Memory B cell (primary cell): ENCODE measurements at regions not wholly inside any gene's neighbourhood (a gene's known extent, or its start where the extent isn't known, plus 50 kb on each side); places are given as distances from the start of the nearest gene placed in this dataset.
A peak's percentile ranks its signal among the peaks of the same experiment; 100 is the strongest.
"Not testable (repeated sequence)": the region's sequence is repeated elsewhere in the genome, so short reads cannot be mapped to it uniquely, and the experiment has no call there.

Experiments
- ATAC-seq: fragments of 150-1000 bp; cut with Tn5 transposase; 2 replicates; pipeline ENCODE4 v1.10.0; 2021; ENCODE audit warnings: low read depth, mild to moderate bottlenecking, moderate library complexity
- DNase-seq, 2 donors: peaks; one replicate each; pipeline ENCODE4 v3.0.0; 2022; ENCODE audit warnings: low spot score in 2 of 2
- H3K27ac Mint-ChIP-seq: one replicate; pipeline ENCODE4 v1.8.0; 2022; ENCODE audit warnings: mild to moderate bottlenecking, moderate library complexity, mixed read lengths
- H3K27me3 Mint-ChIP-seq: one replicate; pipeline ENCODE4 v1.8.0; 2022; ENCODE audit warnings: mixed read lengths
- H3K36me3 Mint-ChIP-seq: one replicate; pipeline ENCODE4 v1.8.0; 2022; ENCODE audit warnings: mild to moderate bottlenecking, mixed read lengths
- H3K4me1 Mint-ChIP-seq: one replicate; pipeline ENCODE4 v1.8.0; 2022; ENCODE audit warnings: mixed read lengths
- H3K4me3 Mint-ChIP-seq: one replicate; pipeline ENCODE4 v1.8.0; 2022; ENCODE audit warnings: mild to moderate bottlenecking, moderate library complexity, mixed read lengths
- H3K9me3 Mint-ChIP-seq: one replicate; pipeline ENCODE4 v1.8.0; 2022; ENCODE audit warnings: mixed read lengths

- H3K4me3 Mint-ChIP-seq = no peak overlapping the region
- H3K27me3 Mint-ChIP-seq = peaks cover 2% of the 10 kb centered on the region
- H3K9me3 Mint-ChIP-seq = peaks cover 2% of the 10 kb centered on the region
- H3K36me3 Mint-ChIP-seq = no peaks in the 10 kb centered on the region
- H3K4me1 Mint-ChIP-seq = no peaks in the 10 kb centered on the region
- ATAC-seq (no peak), DNase-seq (no peak)
- no peak overlapping the region for H3K27ac Mint-ChIP-seq
Observed at GRCh38 chr15:93954985-93955571, 276.3 kb upstream of the MCTP2 start.

DNA sequence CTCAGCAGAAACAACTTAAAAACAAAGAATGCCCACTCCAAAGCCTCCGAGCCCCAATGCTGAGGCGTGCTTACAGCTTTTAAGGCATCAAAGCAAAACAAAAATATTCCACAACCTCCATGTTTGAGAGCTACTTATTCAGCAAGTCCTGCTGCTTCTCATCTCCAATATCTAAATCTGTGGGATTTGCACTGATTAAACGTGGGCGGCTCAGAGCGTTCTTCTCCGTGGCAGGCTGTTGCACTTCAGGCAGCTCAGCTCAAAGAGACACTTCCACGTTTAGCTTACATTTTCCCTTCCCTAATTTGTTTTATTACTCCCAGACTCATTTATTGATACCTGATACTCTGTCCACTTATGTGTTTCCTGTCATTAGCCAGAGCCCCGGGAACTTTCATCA is 282.6 kb upstream of the MCTP2 start:
- Mint-ChIP-seq H3K9me3 (peaks cover 2% of the 10 kb centered on the region), H3K36me3 (no peaks in the 10 kb centered on the region), H3K4me3 (no peak overlapping the region), H3K27me3 (peaks cover 2% of the 10 kb centered on the region), H3K4me1 (no peaks in the 10 kb centered on the region), H3K27ac (no peak overlapping the region)
- ATAC-seq (no peak), DNase-seq (no peak)

DNA sequence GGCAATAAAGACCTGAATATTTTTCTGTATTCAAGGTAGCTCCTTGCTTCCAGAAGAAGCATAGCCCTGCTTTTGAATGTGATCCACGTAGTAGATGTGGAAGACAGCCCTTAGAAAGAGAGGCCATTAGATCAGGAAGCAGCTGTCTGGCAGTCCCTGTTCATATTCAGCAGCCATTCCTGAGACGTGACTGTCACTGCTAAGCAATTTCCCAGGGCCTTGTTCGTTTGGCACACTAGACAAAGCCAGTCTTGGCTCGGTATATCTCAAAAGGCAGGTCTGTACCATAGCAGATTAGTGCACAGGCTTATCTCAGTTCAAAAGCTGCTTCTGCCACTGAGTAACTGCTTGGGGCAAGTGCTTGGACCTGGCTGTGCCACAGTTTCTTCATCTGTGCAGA is 287.8 kb upstream of the MCTP2 start:
- H3K4me3 Mint-ChIP-seq = no peak overlapping the region
- no peak for DNase-seq
- no peaks in the 10 kb centered on the region for H3K9me3 Mint-ChIP-seq
- no peaks in the 10 kb centered on the region for H3K36me3 Mint-ChIP-seq
- ATAC-seq = no peak
- no peaks in the 10 kb centered on the region for H3K4me1 Mint-ChIP-seq
- H3K27me3 Mint-ChIP-seq = no peaks in the 10 kb centered on the region
- H3K27ac Mint-ChIP-seq = no peak overlapping the region

GRCh38 chr15:93942269-93942694 is 289.1 kb upstream of the MCTP2 start:
- H3K27ac Mint-ChIP-seq = no peak overlapping the region
- H3K4me3 Mint-ChIP-seq = no peak overlapping the region
- H3K9me3 Mint-ChIP-seq = no peaks in the 10 kb centered on the region
- no peak for DNase-seq
- no peak for ATAC-seq
- H3K27me3 Mint-ChIP-seq = no peaks in the 10 kb centered on the region
- no peaks in the 10 kb centered on the region for H3K4me1 Mint-ChIP-seq
- no peaks in the 10 kb centered on the region for H3K36me3 Mint-ChIP-seq

GRCh38 chr15:93941697-93942096 is 289.7 kb upstream of the MCTP2 start:
- no peak for DNase-seq

DNA sequence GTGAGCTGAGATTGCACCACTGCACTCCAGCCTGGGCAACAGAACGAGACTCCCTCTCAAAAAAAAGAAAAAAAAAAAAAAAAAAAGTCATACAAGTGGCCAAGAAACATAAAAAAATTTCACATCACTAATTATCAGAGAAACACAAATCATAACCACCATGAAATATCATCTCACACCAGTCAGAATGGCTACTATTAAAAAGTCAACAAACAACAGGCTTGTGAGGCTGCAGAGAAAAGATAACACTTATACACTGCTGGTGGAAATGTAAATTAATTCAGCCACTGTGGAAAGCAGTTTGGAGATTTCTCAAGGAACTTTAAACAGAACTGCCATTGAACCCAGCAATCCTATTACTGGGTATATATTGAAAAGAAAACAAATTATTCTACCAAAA is 291.1 kb upstream of the MCTP2 start:
- ATAC-seq (no peak), DNase-seq (no peak)
- Mint-ChIP-seq H3K9me3 (no peaks in the 10 kb centered on the region), H3K36me3 (no peaks in the 10 kb centered on the region), H3K4me3 (no peak overlapping the region), H3K4me1 (no peaks in the 10 kb centered on the region), H3K27me3 (no peaks in the 10 kb centered on the region), H3K27ac (no peak overlapping the region)

More at GRCh38 chr15:93941697-93942096, 289.7 kb upstream of the MCTP2 start:
- no peak for ATAC-seq
- H3K27me3 Mint-ChIP-seq = no peaks in the 10 kb centered on the region
- H3K9me3 Mint-ChIP-seq = no peaks in the 10 kb centered on the region
- H3K36me3 Mint-ChIP-seq = no peaks in the 10 kb centered on the region
- H3K4me1 Mint-ChIP-seq = no peaks in the 10 kb centered on the region
- H3K4me3 Mint-ChIP-seq = no peak overlapping the region
- H3K27ac Mint-ChIP-seq = no peak overlapping the region

DNA sequence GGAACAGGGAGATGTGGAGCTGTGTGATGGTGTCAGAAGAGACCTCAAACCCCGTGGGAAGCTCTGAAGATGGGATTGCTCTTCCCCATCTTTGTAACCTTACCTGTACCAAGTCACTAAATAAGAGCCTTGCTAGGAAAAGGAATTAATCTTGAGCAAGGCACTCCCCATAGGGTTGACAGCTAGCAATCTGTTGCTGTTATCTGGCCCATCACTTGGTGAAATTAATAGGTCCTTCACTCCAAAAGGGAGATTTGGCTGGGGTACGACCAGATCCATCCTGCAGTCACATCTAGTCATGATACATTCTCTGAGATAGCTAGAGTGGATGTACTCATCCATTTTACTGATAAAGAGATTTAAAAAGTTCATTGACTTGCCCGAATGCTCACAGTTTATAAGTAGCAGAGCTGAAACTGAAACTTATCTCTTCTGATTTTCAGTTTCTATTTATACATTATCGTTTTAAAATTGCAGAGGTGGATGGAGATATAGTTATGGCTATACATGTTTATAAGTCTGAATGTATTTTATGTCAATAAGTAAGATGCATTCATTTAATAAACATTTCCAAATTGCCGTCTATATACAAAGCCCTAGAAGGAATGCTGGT is 299.1 kb upstream of the MCTP2 start:
- Mint-ChIP-seq H3K36me3 (no peaks in the 10 kb centered on the region), H3K27me3 (no peaks in the 10 kb centered on the region), H3K27ac (peak overlapping the region; percentile 2), H3K4me1 (peaks cover 6% of the 10 kb centered on the region), H3K9me3 (peaks cover 6% of the 10 kb centered on the region), H3K4me3 (peak overlapping the region; percentile 0)
- no peak for DNase-seq
- ATAC-seq = no peak

GRCh38 chr15:93929375-93930094 is 301.8 kb upstream of the MCTP2 start:
- Mint-ChIP-seq H3K27ac (no peak overlapping the region), H3K36me3 (no peaks in the 10 kb centered on the region), H3K9me3 (peaks cover 11% of the 10 kb centered on the region), H3K27me3 (no peaks in the 10 kb centered on the region), H3K4me3 (no peak overlapping the region), H3K4me1 (peaks cover 6% of the 10 kb centered on the region)
- no peak for DNase-seq
- ATAC-seq = no peak

DNA sequence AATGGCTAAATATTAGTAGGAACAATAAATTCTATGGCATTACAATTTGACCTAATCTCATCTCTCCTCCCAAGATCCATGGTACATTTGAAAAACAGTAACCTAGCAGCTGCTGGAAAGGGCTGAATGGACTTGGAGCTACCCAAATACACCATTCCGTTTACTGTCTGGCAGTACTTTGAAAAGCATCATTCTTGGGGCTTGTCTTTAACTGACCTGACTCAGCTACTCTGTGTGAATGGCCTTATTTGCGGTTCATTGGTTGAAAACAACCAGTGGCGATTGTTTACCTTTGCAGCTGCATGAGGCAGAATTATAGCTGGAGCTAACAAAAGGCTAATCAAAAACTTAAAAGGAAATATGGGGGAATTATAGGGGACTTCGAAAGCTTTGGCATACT is 311.2 kb upstream of the MCTP2 start:
- Mint-ChIP-seq H3K36me3 (no peaks in the 10 kb centered on the region), H3K4me1 (no peaks in the 10 kb centered on the region), H3K27ac (no peak overlapping the region), H3K9me3 (peaks cover 7% of the 10 kb centered on the region), H3K4me3 (no peak overlapping the region), H3K27me3 (no peaks in the 10 kb centered on the region)
- no peak for DNase-seq
- ATAC-seq = no peak

- not testable (repeated sequence) for ATAC-seq, H3K4me1 Mint-ChIP-seq, H3K9me3 Mint-ChIP-seq, H3K4me3 Mint-ChIP-seq, H3K27ac Mint-ChIP-seq, DNase-seq, H3K36me3 Mint-ChIP-seq, H3K27me3 Mint-ChIP-seq
Observed at GRCh38 chr15:93918801-93919200, 312.6 kb upstream of the MCTP2 start.

DNA sequence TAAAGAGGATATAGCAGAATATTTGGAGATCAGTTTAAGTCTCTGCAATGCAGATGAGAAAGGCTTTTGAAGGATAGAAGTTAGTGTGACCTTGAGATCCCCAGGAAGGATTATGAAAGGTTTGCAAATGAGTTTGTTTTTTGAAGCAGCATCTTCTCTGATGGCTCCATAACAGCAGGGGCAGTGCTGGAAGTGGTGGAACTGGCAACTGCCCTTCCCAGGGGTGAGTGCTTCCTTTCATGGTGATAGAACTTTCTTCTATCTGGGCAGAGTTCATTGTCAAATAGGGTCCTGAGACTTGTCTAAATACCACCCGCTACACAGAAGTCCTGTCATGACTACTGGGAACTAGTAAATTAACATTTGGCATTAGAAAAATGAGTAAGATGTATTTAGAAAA is 314.2 kb upstream of the MCTP2 start:
- no peaks in the 10 kb centered on the region for H3K36me3 Mint-ChIP-seq
- no peak overlapping the region for H3K27ac Mint-ChIP-seq
- no peak for ATAC-seq
- no peaks in the 10 kb centered on the region for H3K27me3 Mint-ChIP-seq
- H3K4me1 Mint-ChIP-seq = no peaks in the 10 kb centered on the region
- H3K9me3 Mint-ChIP-seq = peaks cover 3% of the 10 kb centered on the region
- H3K4me3 Mint-ChIP-seq = no peak overlapping the region
- DNase-seq = no peak

DNA sequence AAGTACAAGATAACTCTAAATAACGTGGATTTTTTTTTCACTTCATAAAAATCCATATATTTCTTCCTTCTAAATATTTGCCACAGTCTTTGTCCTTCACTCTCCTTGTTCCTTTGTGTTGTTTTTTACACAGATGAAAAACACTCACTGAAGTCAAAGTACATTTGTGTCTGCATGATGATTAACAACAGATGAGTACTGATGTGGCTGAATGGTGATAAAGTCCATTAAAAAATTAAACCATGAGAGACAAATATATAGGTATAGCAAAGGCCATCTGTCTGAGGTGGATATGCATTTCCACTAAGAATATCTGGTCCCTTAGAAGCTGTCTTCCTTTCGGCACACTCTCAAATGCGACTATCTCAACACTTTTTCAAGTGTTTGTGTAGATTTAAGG is 317.5 kb upstream of the MCTP2 start:
- no peaks in the 10 kb centered on the region for H3K27me3 Mint-ChIP-seq
- no peak for ATAC-seq
- H3K9me3 Mint-ChIP-seq = no peaks in the 10 kb centered on the region

GRCh38 chr15:93913310-93913709 is 318.1 kb upstream of the MCTP2 start:
- no peaks in the 10 kb centered on the region for H3K4me1 Mint-ChIP-seq
- H3K27me3 Mint-ChIP-seq = no peaks in the 10 kb centered on the region
- no peaks in the 10 kb centered on the region for H3K36me3 Mint-ChIP-seq
- no peak overlapping the region for H3K27ac Mint-ChIP-seq
- no peak overlapping the region for H3K4me3 Mint-ChIP-seq
- ATAC-seq (no peak), DNase-seq (no peak)
- H3K9me3 Mint-ChIP-seq = no peaks in the 10 kb centered on the region

More for the DNA sequence above, 317.5 kb upstream of the MCTP2 start:
- H3K4me1 Mint-ChIP-seq = no peaks in the 10 kb centered on the region
- H3K36me3 Mint-ChIP-seq = no peaks in the 10 kb centered on the region
- H3K27ac Mint-ChIP-seq = no peak overlapping the region
- DNase-seq = no peak
- no peak overlapping the region for H3K4me3 Mint-ChIP-seq

DNA sequence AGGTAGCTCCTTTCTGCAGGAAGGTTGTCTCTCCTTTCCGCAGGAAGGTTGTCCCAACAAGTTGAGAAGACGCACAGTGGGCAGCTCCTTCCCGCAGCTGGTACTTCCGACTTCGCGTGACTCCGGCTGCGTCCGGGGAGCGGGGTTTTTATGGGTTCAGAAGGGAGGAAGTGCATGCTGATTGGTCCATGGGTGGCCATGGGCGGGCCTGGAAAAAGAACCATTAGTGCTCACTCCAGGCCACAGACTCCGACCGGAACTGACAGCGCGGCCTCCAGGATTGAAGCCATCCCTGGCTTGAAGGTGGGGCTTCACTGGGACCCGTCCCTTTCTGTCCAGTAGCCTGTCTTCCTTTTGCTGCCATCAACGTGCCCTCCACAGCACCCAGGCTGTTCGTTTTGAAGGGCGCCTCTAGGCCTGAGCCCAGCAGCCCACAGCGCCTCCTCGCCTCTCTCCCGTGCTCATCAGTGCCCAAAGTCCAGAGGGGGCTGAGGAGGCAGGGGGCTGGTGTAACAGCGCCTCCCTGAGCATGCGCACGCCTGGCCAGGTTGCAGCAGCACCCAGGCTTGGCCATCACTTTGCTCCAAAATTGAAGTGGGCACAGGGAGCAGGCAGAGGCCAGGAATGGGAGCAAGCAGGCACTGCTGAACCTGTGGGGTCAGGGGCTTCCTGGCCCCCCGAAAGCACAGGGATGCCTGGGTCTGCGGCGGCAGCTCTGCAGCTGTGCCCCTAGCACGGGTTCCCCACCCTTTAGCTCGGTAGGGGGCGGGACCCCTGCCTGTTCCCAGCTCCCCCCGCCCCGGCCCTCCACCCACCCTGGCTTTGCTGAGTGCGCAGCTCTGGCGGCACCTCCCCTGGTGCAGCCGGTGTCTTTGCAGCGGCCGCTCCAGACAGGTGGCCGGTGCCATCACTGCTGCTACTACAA is 330.6 kb upstream of the MCTP2 start:
- H3K27ac Mint-ChIP-seq = no peak overlapping the region

More for the DNA sequence above, 330.6 kb upstream of the MCTP2 start:
- H3K9me3 Mint-ChIP-seq = no peaks in the 10 kb centered on the region
- DNase-seq = no peak
- H3K4me1 Mint-ChIP-seq = no peaks in the 10 kb centered on the region
- no peaks in the 10 kb centered on the region for H3K27me3 Mint-ChIP-seq
- H3K36me3 Mint-ChIP-seq = no peaks in the 10 kb centered on the region
- no peak overlapping the region for H3K4me3 Mint-ChIP-seq
- no peak for ATAC-seq
